ENCODE measurements at regions not wholly inside any gene's neighbourhood (a gene's known extent, or its start where the extent isn't known, plus 50 kb on each side); places are given as distances from the start of the nearest gene placed in this dataset.

DNA sequence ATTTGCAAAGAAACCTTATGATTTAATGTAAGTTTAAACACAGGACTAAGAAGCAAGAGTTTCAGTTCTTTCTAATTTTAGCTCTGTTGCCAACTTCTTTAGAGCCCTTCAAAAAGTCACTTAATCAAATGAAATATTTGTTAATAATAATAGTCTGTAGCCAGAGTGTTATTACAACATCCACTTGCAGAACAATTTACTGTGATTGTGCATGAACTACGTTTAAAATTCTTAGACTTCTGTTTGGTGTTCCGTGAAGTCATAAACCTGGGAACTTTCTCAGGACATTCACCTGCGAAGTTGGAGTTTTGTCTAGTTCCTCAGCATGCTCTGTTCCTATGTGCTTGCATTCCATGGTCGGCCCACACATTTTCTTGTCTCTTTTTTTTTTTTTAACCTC, 244.0 kb upstream of the AVPR1A start:
- TF ChIP-seq POLR2AphosphoS5 (IDR thresholded peaks at IDR 0.05; ENCODE audit: low read depth, low read length) (no peak), POLR2A (IDR thresholded peaks at IDR 0.05; ENCODE audit: low read depth, low read length) (no peak)

Data from GM12891 (cell line).